Sigmoid colon (tissue), 6 donors: ENCODE measurements at regions not wholly inside any gene's neighbourhood (a gene's known extent, or its start where the extent isn't known, plus 50 kb on each side); places are given as distances from the start of the nearest gene placed in this dataset.

Experiments
- DNase-seq: peaks from one replicate; pipeline ENCODE4 v3.0.0-alpha.2; 2019
- H3K27ac ChIP-seq, 4 donors: fragments of 200-600 bp; sonication (generic); one replicate each; pipeline ENCODE4 v1.5.1; 2016 to 2019; ENCODE audit warnings: mild to moderate bottlenecking in 1 of 4
- H3K27me3 ChIP-seq, 3 donors: fragments of 200-600 bp; sonication (generic); one replicate each; pipeline ENCODE4 v1.5.1; 2019; ENCODE audit warnings: mild to moderate bottlenecking in 1 of 3
- H3K36me3 ChIP-seq, 4 donors: fragments of 200-600 bp; sonication (generic); one replicate each; pipeline ENCODE4 v1.5.1; 2016 to 2019
- H3K4me1 ChIP-seq, 4 donors: fragments of 200-600 bp; sonication (generic); one replicate each; pipeline ENCODE4 v1.5.1; 2017 to 2019
- H3K4me3 ChIP-seq, 4 donors: fragments of 200-600 bp; sonication (generic); one replicate each; pipeline ENCODE4 v1.5.1; 2017 to 2019; ENCODE audit warnings: mild to moderate bottlenecking in 2 of 4, moderate library complexity in 1 of 4
- H3K9me3 ChIP-seq, 4 donors: fragments of 200-600 bp in 3 of 4; sonication (generic) in 3 of 4; one replicate each; pipeline versions ENCODE4 v1.5.1 to v1.6.1; 2013 to 2019
- CTCF ChIP-seq, 4 experiments: fragments of 450-650 bp in 3 of 4; fragments of 200-600 bp in 1 of 4; IDR thresholded peaks; one replicate each; pipeline ENCODE4 v1.5.1; 2016 to 2019; ENCODE audit warnings: antibody characterized with exemption in 4 of 4, mild to moderate bottlenecking in 3 of 4, moderate library complexity in 2 of 4
- EP300 ChIP-seq, 4 donors: sonication (generic); formaldehyde crosslinking; IDR thresholded peaks; one replicate each; pipeline ENCODE4 v1.6.1; 2017; ENCODE audit warnings: antibody characterized with exemption in 4 of 4
- POLR2A ChIP-seq, 2 donors: fragments of 450-650 bp; IDR thresholded peaks; one replicate each; pipeline ENCODE4 v1.6.1; 2016; ENCODE audit warnings: antibody characterized with exemption in 2 of 2, mild to moderate bottlenecking in 2 of 2, moderate library complexity in 2 of 2
- POLR2AphosphoS5 ChIP-seq, 4 donors: sonication (generic); formaldehyde crosslinking; IDR thresholded peaks; one replicate each; pipeline ENCODE4 v1.6.1; 2017; ENCODE audit warnings: antibody characterized with exemption in 4 of 4
- WGBS, 2 donors: extraction: QIAGEN DNeasy Blood & Tissue Kit; methylation state at CpG; one replicate each; pipeline ENCODE4 v1.1.7; 2013; 5-methylcytosine and 5-hydroxymethylcytosine counted together
- intact Hi-C: fragments of 100-400 bp; cut with DNase I; formaldehyde crosslinking; loops from one replicate; pipeline ENCODE4 v1.15.1; 2023
- donor health status: healthy with polysubstance abuse.
- donor health status: healthy.

- WGBS, 2 donors, result 96 to 98% methylated on average over 3 of the region's 3 CpGs
- intact Hi-C loops, result no loop called here
- Histone ChIP-seq H3K9me3 (no peaks in the 10 kb centered on the region), H3K36me3 (no peaks in the 10 kb centered on the region), H3K27ac (no peak overlapping the region), H3K27me3 (no peaks in the 10 kb centered on the region), H3K4me3 (no peak overlapping the region), H3K4me1 (peaks cover 0 to 12% (median 0%) of the 10 kb centered on the region in 4 donors)
- no peak for DNase-seq
- no peak for TF ChIP-seq POLR2AphosphoS5 (IDR thresholded peaks at IDR 0.05)
- TF ChIP-seq EP300 (IDR thresholded peaks at IDR 0.05), result no peak
- no peak for TF ChIP-seq CTCF (IDR thresholded peaks at IDR 0.05)
- no peak for TF ChIP-seq POLR2A (IDR thresholded peaks at IDR 0.05)
These were observed 142.1 kb downstream of the GPBP1 start for GRCh38 chr5:57315941-57316340.
